Testis (tissue), 2 donors: ENCODE measurements at regions not wholly inside any gene's neighbourhood (a gene's known extent, or its start where the extent isn't known, plus 50 kb on each side); places are given as distances from the start of the nearest gene placed in this dataset.

Experiments used
- CTCF ChIP-seq, 3 experiments: fragments of 450-650 bp in 2 of 3; fragments of 200-600 bp in 1 of 3; sonication (generic) in 1 of 3; IDR thresholded peaks; one replicate each; pipeline ENCODE4 v1.5.1; 2016 to 2019; ENCODE audit warnings: antibody characterized with exemption in 3 of 3, mild to moderate bottlenecking in 2 of 3, moderate library complexity in 1 of 3
- POLR2A ChIP-seq: fragments of 450-650 bp; IDR thresholded peaks from one replicate; pipeline ENCODE4 v1.6.1; 2017; ENCODE audit warnings: antibody characterized with exemption, mild to moderate bottlenecking, moderate library complexity

GRCh38 chr5:152634586-152634985 lies 229.5 kb upstream of the NMUR2 start:
- no peak for TF ChIP-seq POLR2A
- no peak for TF ChIP-seq CTCF (IDR thresholded peaks at IDR 0.05)
